OCI-LY1 (cell line): ENCODE measurements at regions not wholly inside any gene's neighbourhood (a gene's known extent, or its start where the extent isn't known, plus 50 kb on each side); places are given as distances from the start of the nearest gene placed in this dataset.

Experiments used
- H2AFZ ChIP-seq: fragments of 200-600 bp; sonication (generic), shearing (Covaris generic); 2 replicates; pipeline ENCODE4 v1.6.0; 2014; ENCODE audit warnings: antibody characterized with exemption, mild to moderate bottlenecking, low read length
- H3F3A ChIP-seq: fragments of 200-600 bp; sonication (generic), shearing (Covaris generic); 2 replicates; pipeline ENCODE4 v1.6.0; 2014; ENCODE audit warnings: mild to moderate bottlenecking, antibody characterized with exemption, low read length, moderate library complexity; ENCODE audit not compliant: insufficient read depth
- H3K27ac ChIP-seq: fragments of 200-600 bp; sonication (generic); 2 replicates; pipeline ENCODE4 v1.5.1; 2014; ENCODE audit warnings: low read length, mixed run types, mild to moderate bottlenecking, low read depth; ENCODE audit not compliant: poor library complexity, severe bottlenecking
- H3K27me3 ChIP-seq: fragments of 200-600 bp; sonication (generic); 2 replicates; pipeline ENCODE4 v1.6.0; 2014; ENCODE audit warnings: antibody characterized with exemption, mild to moderate bottlenecking, low read length, moderate library complexity; ENCODE audit not compliant: insufficient read depth
- H3K36me3 ChIP-seq: fragments of 200-600 bp; sonication (generic); 2 replicates; pipeline ENCODE4 v1.6.1; 2014; ENCODE audit warnings: mild to moderate bottlenecking, antibody characterized with exemption, low read length, moderate library complexity, mixed read lengths; ENCODE audit not compliant: insufficient read depth
- H3K4me1 ChIP-seq: fragments of 200-600 bp; sonication (generic); 2 replicates; pipeline ENCODE4 v1.5.1; 2014; ENCODE audit warnings: mild to moderate bottlenecking, low read length, moderate library complexity; ENCODE audit not compliant: insufficient read depth, severe bottlenecking
- H3K4me2 ChIP-seq: fragments of 200-600 bp; sonication (generic), shearing (Covaris generic); 2 replicates; pipeline ENCODE4 v1.6.1; 2014; ENCODE audit warnings: low read length
- H3K4me3 ChIP-seq: fragments of 200-600 bp; sonication (generic); 2 replicates; pipeline ENCODE4 v1.5.1; 2014; ENCODE audit warnings: low read length, low read depth, mild to moderate bottlenecking, mixed read lengths; ENCODE audit not compliant: poor library complexity, severe bottlenecking
- H3K79me2 ChIP-seq: fragments of 200-600 bp; shearing (Covaris generic); 2 replicates; pipeline ENCODE4 v1.6.1; 2016; ENCODE audit warnings: mixed run types, low read length, mixed read lengths; ENCODE audit not compliant: insufficient read depth
- H3K9ac ChIP-seq: fragments of 200-600 bp; sonication (generic), shearing (Covaris generic); 2 replicates; pipeline ENCODE4 v1.6.1; 2014; ENCODE audit warnings: mild to moderate bottlenecking, low read length, mixed read lengths
- H3K9me2 ChIP-seq: fragments of 200-600 bp; sonication (generic), shearing (Covaris generic); 2 replicates; pipeline ENCODE4 v1.6.1; 2014; ENCODE audit warnings: low read depth, mild to moderate bottlenecking, low read length, mixed read lengths
- H3K9me3 ChIP-seq: fragments of 200-600 bp; shearing (Covaris generic); 2 replicates; pipeline ENCODE4 v1.6.1; 2014; ENCODE audit warnings: low read length, mixed read lengths
- H4K20me1 ChIP-seq: fragments of 200-600 bp; sonication (generic), shearing (Covaris generic); 2 replicates; pipeline ENCODE4 v1.6.0; 2016; ENCODE audit warnings: mild to moderate bottlenecking, low read length; ENCODE audit not compliant: insufficient read depth
- EZH2 ChIP-seq: fragments of 200-600 bp; sonication (generic), shearing (Covaris generic); IDR thresholded peaks from 2 replicates; pipeline ENCODE4 v1.8.0; 2017; ENCODE audit warnings: borderline replicate concordance, mixed run types, mild to moderate bottlenecking, antibody characterized with exemption, low read length, moderate library complexity, mixed read lengths
- TF ChIP-seq, protein P1 (sequence below): fragments of 200-600 bp; sonication (generic), shearing (Covaris generic); IDR thresholded peaks from 2 replicates; pipeline ENCODE4 v1.5.1; 2017; ENCODE audit warnings: mild to moderate bottlenecking, antibody characterized with exemption, low read length, moderate library complexity, mixed read lengths

DNA sequence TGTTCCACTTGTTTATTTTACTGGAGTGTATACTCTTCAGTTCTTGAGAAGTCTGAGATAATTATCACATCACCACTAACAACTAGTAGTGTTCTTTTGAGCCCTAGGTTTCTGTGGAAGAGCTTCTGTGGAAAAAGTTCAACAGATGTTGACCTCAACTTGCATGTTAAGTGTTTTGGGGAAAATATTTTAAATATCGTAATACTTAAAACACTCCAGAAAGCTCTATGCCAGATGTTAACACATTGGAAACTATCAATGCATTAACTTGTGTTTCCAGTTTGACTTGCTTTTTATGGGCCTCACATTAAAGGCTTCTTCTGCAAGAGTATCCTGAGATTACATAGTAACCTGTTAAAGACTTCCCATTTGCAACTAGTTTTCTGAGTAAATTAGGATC lies 173.1 kb downstream of the DUSP6 start:
- TF ChIP-seq EZH2 = no peak
- TF ChIP-seq, protein P1, sequence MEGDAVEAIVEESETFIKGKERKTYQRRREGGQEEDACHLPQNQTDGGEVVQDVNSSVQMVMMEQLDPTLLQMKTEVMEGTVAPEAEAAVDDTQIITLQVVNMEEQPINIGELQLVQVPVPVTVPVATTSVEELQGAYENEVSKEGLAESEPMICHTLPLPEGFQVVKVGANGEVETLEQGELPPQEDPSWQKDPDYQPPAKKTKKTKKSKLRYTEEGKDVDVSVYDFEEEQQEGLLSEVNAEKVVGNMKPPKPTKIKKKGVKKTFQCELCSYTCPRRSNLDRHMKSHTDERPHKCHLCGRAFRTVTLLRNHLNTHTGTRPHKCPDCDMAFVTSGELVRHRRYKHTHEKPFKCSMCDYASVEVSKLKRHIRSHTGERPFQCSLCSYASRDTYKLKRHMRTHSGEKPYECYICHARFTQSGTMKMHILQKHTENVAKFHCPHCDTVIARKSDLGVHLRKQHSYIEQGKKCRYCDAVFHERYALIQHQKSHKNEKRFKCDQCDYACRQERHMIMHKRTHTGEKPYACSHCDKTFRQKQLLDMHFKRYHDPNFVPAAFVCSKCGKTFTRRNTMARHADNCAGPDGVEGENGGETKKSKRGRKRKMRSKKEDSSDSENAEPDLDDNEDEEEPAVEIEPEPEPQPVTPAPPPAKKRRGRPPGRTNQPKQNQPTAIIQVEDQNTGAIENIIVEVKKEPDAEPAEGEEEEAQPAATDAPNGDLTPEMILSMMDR = no peak
- Histone ChIP-seq H3F3A (no peaks in the 10 kb centered on the region), H3K9ac (no peak overlapping the region), H3K4me2 (no peak overlapping the region), H3K9me2 (no peaks in the 10 kb centered on the region), H3K36me3 (no peaks in the 10 kb centered on the region), H3K27ac (no peak overlapping the region), H3K27me3 (no peaks in the 10 kb centered on the region), H3K9me3 (no peaks in the 10 kb centered on the region), H3K4me1 (no peaks in the 10 kb centered on the region), H3K4me3 (no peak overlapping the region), H2AFZ (no peak overlapping the region), H4K20me1 (no peaks in the 10 kb centered on the region), H3K79me2 (no peaks in the 10 kb centered on the region)

DNA sequence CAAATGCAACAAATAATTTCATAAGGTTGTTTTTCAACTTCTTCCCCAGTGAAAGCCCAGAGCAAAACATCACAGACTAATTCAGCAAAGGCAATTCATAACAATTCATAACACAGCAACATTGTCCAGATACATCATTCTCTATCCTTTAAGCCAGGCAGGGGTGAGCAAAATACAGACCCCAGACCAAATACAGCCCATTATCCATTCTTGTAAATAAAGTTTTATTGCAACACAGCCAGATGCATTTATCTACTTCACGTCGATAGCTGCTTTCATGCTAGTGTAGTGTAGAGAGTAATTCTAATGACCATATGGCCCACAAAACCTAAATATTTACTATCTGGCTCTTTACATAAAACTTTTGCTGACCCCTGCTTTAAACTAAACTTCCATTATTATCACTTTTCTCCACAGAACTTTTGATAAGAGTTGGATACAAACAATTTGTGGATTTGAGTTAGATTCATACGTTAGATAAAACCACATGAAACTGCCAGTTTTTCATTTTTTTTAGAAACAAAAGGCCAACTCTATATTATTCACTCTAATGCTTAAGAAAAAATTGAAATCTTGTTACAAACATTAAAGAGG lies 174.4 kb downstream of the DUSP6 start:
- no peaks in the 10 kb centered on the region for H3F3A ChIP-seq
- H3K36me3 ChIP-seq = no peaks in the 10 kb centered on the region
- no peak overlapping the region for H3K4me3 ChIP-seq
- H3K4me2 ChIP-seq = no peak overlapping the region
- no peak overlapping the region for H3K9ac ChIP-seq
- H3K4me1 ChIP-seq = no peaks in the 10 kb centered on the region
- no peak overlapping the region for H3K27ac ChIP-seq
- H2AFZ ChIP-seq = no peak overlapping the region
- no peaks in the 10 kb centered on the region for H3K9me2 ChIP-seq
- no peaks in the 10 kb centered on the region for H3K27me3 ChIP-seq
- no peaks in the 10 kb centered on the region for H3K79me2 ChIP-seq
- TF ChIP-seq EZH2 = no peak
- TF ChIP-seq, protein P1 = no peak
- H3K9me3 ChIP-seq = no peaks in the 10 kb centered on the region
- H4K20me1 ChIP-seq = no peaks in the 10 kb centered on the region

DNA sequence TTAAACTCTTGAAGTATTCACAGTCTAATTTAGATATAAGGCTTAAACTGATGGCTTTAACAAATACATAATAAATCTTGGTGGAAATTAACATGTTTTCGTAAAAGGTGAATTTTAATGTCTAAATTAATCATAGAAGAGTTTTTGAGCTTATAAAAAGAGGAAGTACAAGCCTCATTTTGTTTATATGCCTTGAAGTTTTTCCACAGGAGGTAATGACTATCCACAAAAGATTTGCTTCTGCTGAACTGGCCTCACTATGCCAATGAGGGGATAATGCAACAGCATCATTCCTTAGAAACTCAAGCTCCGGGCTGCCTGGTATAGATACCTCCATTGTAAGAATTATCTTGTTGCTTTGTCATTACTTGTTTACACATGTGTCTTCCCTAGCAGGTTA lies 175.6 kb downstream of the DUSP6 start:
- Histone ChIP-seq H3K9ac (no peak overlapping the region), H3F3A (no peaks in the 10 kb centered on the region)

More for the DNA sequence above, 175.6 kb downstream of the DUSP6 start:
- no peak overlapping the region for H3K4me3 ChIP-seq
- no peaks in the 10 kb centered on the region for H3K79me2 ChIP-seq
- no peaks in the 10 kb centered on the region for H3K36me3 ChIP-seq
- H3K9me2 ChIP-seq = no peaks in the 10 kb centered on the region
- no peak overlapping the region for H3K4me2 ChIP-seq
- no peaks in the 10 kb centered on the region for H3K27me3 ChIP-seq
- H3K4me1 ChIP-seq = no peaks in the 10 kb centered on the region
- H4K20me1 ChIP-seq = no peaks in the 10 kb centered on the region
- H3K9me3 ChIP-seq = no peaks in the 10 kb centered on the region
- no peak for TF ChIP-seq EZH2
- TF ChIP-seq, protein P1 = no peak
- H2AFZ ChIP-seq = no peak overlapping the region
- H3K27ac ChIP-seq = no peak overlapping the region
